Sigmoid colon (tissue), 3 donors: ENCODE measurements at regions not wholly inside any gene's neighbourhood (a gene's known extent, or its start where the extent isn't known, plus 50 kb on each side); places are given as distances from the start of the nearest gene placed in this dataset.

Source experiments
- POLR2A ChIP-seq, 2 donors: fragments of 450-650 bp; IDR thresholded peaks; one replicate each; pipeline ENCODE4 v1.6.1; 2016; ENCODE audit warnings: antibody characterized with exemption in 2 of 2, mild to moderate bottlenecking in 2 of 2, moderate library complexity in 2 of 2
- TF ChIP-seq, protein P1 (sequence below), 4 experiments: fragments of 450-650 bp in 3 of 4; fragments of 200-600 bp in 1 of 4; IDR thresholded peaks; one replicate each; pipeline ENCODE4 v1.5.1; 2016 to 2019; ENCODE audit warnings: antibody characterized with exemption in 4 of 4, mild to moderate bottlenecking in 3 of 4, moderate library complexity in 2 of 4

DNA sequence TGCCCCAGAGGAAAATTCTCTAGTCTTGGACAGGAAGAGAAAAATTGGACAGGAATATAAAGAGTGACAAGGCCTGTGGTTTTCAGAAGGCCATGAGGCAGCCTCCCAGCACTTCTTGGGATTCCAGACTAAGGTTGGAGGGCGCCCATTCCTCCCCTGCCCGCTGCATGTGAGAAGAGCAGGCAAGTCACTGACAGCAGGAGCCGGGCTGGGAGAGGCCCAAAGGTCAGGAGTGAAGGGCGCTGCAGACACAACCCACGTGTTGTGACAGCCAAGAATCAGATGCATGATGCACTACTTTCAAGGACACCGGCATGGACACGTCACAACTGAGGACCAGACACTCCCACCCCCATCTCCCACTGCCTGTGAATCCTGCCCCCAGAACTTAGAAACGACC is 256.7 kb downstream of the CBLN1 start:
- TF ChIP-seq, protein P1, sequence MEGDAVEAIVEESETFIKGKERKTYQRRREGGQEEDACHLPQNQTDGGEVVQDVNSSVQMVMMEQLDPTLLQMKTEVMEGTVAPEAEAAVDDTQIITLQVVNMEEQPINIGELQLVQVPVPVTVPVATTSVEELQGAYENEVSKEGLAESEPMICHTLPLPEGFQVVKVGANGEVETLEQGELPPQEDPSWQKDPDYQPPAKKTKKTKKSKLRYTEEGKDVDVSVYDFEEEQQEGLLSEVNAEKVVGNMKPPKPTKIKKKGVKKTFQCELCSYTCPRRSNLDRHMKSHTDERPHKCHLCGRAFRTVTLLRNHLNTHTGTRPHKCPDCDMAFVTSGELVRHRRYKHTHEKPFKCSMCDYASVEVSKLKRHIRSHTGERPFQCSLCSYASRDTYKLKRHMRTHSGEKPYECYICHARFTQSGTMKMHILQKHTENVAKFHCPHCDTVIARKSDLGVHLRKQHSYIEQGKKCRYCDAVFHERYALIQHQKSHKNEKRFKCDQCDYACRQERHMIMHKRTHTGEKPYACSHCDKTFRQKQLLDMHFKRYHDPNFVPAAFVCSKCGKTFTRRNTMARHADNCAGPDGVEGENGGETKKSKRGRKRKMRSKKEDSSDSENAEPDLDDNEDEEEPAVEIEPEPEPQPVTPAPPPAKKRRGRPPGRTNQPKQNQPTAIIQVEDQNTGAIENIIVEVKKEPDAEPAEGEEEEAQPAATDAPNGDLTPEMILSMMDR (IDR thresholded peaks at IDR 0.05), result no peak
- no peak for TF ChIP-seq POLR2A (IDR thresholded peaks at IDR 0.05)
